Glutamatergic neuron (in vitro differentiated cells): ENCODE measurements at regions not wholly inside any gene's neighbourhood (a gene's known extent, or its start where the extent isn't known, plus 50 kb on each side); places are given as distances from the start of the nearest gene placed in this dataset.

Experiments
- DNase-seq: peaks from one replicate; pipeline ENCODE4 v3.0.0; 2022
- H3K27ac Mint-ChIP-seq: one replicate; pipeline ENCODE4 v1.8.0; 2020; ENCODE audit warnings: mild to moderate bottlenecking, mixed read lengths, inconsistent platforms; ENCODE audit not compliant: unreplicated experiment
- H3K27me3 Mint-ChIP-seq: one replicate; pipeline ENCODE4 v1.8.0; 2020; ENCODE audit warnings: mild to moderate bottlenecking, moderate library complexity, mixed read lengths, inconsistent platforms; ENCODE audit not compliant: unreplicated experiment
- H3K36me3 Mint-ChIP-seq: one replicate; pipeline ENCODE4 v1.8.0; 2020; ENCODE audit warnings: mild to moderate bottlenecking, mixed read lengths, inconsistent platforms; ENCODE audit not compliant: unreplicated experiment
- H3K4me1 Mint-ChIP-seq: one replicate; pipeline ENCODE4 v1.8.0; 2020; ENCODE audit warnings: mild to moderate bottlenecking, low read depth, mixed read lengths, inconsistent platforms; ENCODE audit not compliant: unreplicated experiment
- H3K4me3 Mint-ChIP-seq: one replicate; pipeline ENCODE4 v1.8.0; 2020; ENCODE audit warnings: mild to moderate bottlenecking, mixed read lengths, inconsistent platforms; ENCODE audit not compliant: unreplicated experiment
- H3K9me3 Mint-ChIP-seq: one replicate; pipeline ENCODE4 v1.8.0; 2020; ENCODE audit warnings: mild to moderate bottlenecking, moderate library complexity, mixed read lengths, inconsistent platforms; ENCODE audit not compliant: unreplicated experiment
- CTCF ChIP-seq: fragments of 200-600 bp; sonication (generic); IDR thresholded peaks from one replicate; pipeline ENCODE4 v1.5.0; 2021; ENCODE audit not compliant: partially characterized antibody, unreplicated experiment

GRCh38 chr12:91914701-91915100, 230.9 kb downstream of the BTG1 start:
- no peak for DNase-seq
- Mint-ChIP-seq H3K4me1 (peaks cover 14% of the 10 kb centered on the region), H3K27me3 (no peaks in the 10 kb centered on the region), H3K27ac (no peak overlapping the region), H3K36me3 (no peaks in the 10 kb centered on the region), H3K9me3 (no peaks in the 10 kb centered on the region), H3K4me3 (no peak overlapping the region)
- TF ChIP-seq CTCF: no peak

GRCh38 chr12:91913651-91914050, 232.0 kb downstream of the BTG1 start:
- Mint-ChIP-seq H3K27ac (no peak overlapping the region), H3K27me3 (no peaks in the 10 kb centered on the region), H3K36me3 (no peaks in the 10 kb centered on the region), H3K4me3 (no peak overlapping the region), H3K4me1 (peaks cover 14% of the 10 kb centered on the region), H3K9me3 (no peaks in the 10 kb centered on the region)
- DNase-seq: no peak
- TF ChIP-seq CTCF: no peak

- peaks cover 9% of the 10 kb centered on the region for H3K4me1 Mint-ChIP-seq
- no peak for DNase-seq
- no peak overlapping the region for H3K27ac Mint-ChIP-seq
- no peak for TF ChIP-seq CTCF
- no peak overlapping the region for H3K4me3 Mint-ChIP-seq
- H3K9me3 Mint-ChIP-seq: no peaks in the 10 kb centered on the region
- no peaks in the 10 kb centered on the region for H3K27me3 Mint-ChIP-seq
- H3K36me3 Mint-ChIP-seq: no peaks in the 10 kb centered on the region
Measured at GRCh38 chr12:91913124-91913523, 232.5 kb downstream of the BTG1 start.

- Mint-ChIP-seq H3K4me3 (no peak overlapping the region), H3K9me3 (no peaks in the 10 kb centered on the region), H3K36me3 (no peaks in the 10 kb centered on the region), H3K27ac (no peak overlapping the region), H3K4me1 (peaks cover 9% of the 10 kb centered on the region), H3K27me3 (no peaks in the 10 kb centered on the region)
- TF ChIP-seq CTCF: no peak
- no peak for DNase-seq
Measured at GRCh38 chr12:91912178-91912577, 233.5 kb downstream of the BTG1 start.

GRCh38 chr12:91910871-91911388, 234.7 kb downstream of the BTG1 start:
- TF ChIP-seq CTCF: no peak
- Mint-ChIP-seq H3K27ac (no peak overlapping the region), H3K9me3 (no peaks in the 10 kb centered on the region), H3K4me1 (peaks cover 7% of the 10 kb centered on the region), H3K27me3 (no peaks in the 10 kb centered on the region), H3K4me3 (no peak overlapping the region), H3K36me3 (no peaks in the 10 kb centered on the region)
- no peak for DNase-seq
